ENCODE measurements at regions not wholly inside any gene's neighbourhood (a gene's known extent, or its start where the extent isn't known, plus 50 kb on each side); places are given as distances from the start of the nearest gene placed in this dataset.

DNA sequence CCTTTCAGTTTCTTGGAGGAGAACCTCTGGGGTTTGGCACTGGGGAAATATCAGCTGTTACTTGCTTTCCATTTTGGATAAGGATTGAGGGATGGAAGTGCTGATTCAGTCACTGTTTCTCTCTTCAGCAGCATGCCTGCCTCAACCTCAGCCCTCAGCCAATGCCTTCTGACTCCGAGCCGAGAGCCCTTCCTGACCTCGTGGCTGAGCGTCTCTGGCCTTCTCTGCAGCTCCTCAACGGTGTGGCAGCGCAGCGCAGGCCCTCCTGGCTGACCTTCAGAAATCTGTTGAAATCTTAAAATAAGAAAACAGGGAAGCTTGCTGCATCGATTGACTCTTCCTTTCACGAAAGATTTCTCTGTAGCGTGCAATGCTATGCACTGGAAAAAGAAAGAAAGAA, 434.3 kb upstream of the FAT1 start:
- CTCF ChIA-PET = no interaction called here
- BruUV-seq (replicated peaks) = no TSS peak
- dilution Hi-C loops (cut with HindIII; ENCODE audit: low sequenced_read_pairs, unreplicated experiment) = no loop called here

More for the DNA sequence above, 434.3 kb upstream of the FAT1 start:
- Histone ChIP-seq H2BK120ac (ENCODE audit: low read depth, low read length) (no peak overlapping the region), H4K8ac (ENCODE audit: low read depth in 2 of 2, low read length in 2 of 2) (no peak overlapping the region), H2BK15ac (ENCODE audit: low read depth, low read length) (no peak overlapping the region), H3K23ac (ENCODE audit: low read depth, low read length) (no peak overlapping the region), H4K20me1 (ENCODE audit: insufficient read depth, low read length) (no peaks in the 10 kb centered on the region), H3K4me1 (ENCODE audit: control insufficient read depth, insufficient read depth, low read length) (no peaks in the 10 kb centered on the region), H4K91ac (ENCODE audit: insufficient read depth, low read depth, low read length) (no peak overlapping the region), H3K18ac (ENCODE audit: low read depth, low read length) (no peak overlapping the region), H2AK5ac (ENCODE audit: low read depth, low read length) (no peak overlapping the region), H2AFZ (replicated peaks; ENCODE audit: low read length, poor library complexity) (no peak overlapping the region), H3K14ac (replicated peaks; ENCODE audit: low read depth, low read length) (no peak overlapping the region), H3K27me3 (ENCODE audit: control insufficient read depth, insufficient read depth, low read length) (no peaks in the 10 kb centered on the region), H3K4me2 (ENCODE audit: low read depth, low read length) (no peak overlapping the region), H3K56ac (ENCODE audit: extremely low read depth, insufficient read depth, low read length) (no peak overlapping the region), H3K79me1 (ENCODE audit: low read depth in 1 of 2, low read length in 2 of 2) (no peaks in the 10 kb centered on the region), H2AK9ac (replicated peaks; ENCODE audit: low read depth, low read length, poor library complexity) (no peak overlapping the region), H4K5ac (ENCODE audit: low read depth, low read length) (no peak overlapping the region), H3K36me3 (ENCODE audit: control insufficient read depth, insufficient read depth, low read length) (no peaks in the 10 kb centered on the region), H3K27ac (ENCODE audit: insufficient read depth, low read length) (no peak overlapping the region), H3K9me1 (ENCODE audit: insufficient read depth, low read length) (no peaks in the 10 kb centered on the region), H3K9me3 (ENCODE audit: control insufficient read depth, insufficient read depth, low read length) (0 out of 2 replicates have a peak, but pooled peaks cover 1% of the 10 kb centered on the region), H3K9ac (ENCODE audit: low read depth, low read length) (no peak overlapping the region), H2BK5ac (ENCODE audit: low read depth, low read length, poor library complexity, severe bottlenecking) (no peak overlapping the region), H2BK20ac (ENCODE audit: low read depth, low read length) (no peak overlapping the region), H3K4ac (ENCODE audit: low read depth, low read length) (no peak overlapping the region), H3K4me3 (ENCODE audit: insufficient read depth, low read depth, low read length) (no peak overlapping the region)
- TF ChIP-seq MAFK (IDR thresholded peaks at IDR 0.05; ENCODE audit: low read depth, low read length) = no peak
- no peak for TF ChIP-seq RFX5 (IDR thresholded peaks at IDR 0.05; ENCODE audit: low read depth, low read length)
- TF ChIP-seq FOS (IDR thresholded peaks at IDR 0.05; ENCODE audit: low read depth, low read length) = no peak
- no peak for TF ChIP-seq POLR2A (IDR thresholded peaks at IDR 0.05; ENCODE audit: low read depth, low read length)
- no peak for TF ChIP-seq RAD21 (IDR thresholded peaks at IDR 0.05; ENCODE audit: low read length)
- TF ChIP-seq, protein P1, sequence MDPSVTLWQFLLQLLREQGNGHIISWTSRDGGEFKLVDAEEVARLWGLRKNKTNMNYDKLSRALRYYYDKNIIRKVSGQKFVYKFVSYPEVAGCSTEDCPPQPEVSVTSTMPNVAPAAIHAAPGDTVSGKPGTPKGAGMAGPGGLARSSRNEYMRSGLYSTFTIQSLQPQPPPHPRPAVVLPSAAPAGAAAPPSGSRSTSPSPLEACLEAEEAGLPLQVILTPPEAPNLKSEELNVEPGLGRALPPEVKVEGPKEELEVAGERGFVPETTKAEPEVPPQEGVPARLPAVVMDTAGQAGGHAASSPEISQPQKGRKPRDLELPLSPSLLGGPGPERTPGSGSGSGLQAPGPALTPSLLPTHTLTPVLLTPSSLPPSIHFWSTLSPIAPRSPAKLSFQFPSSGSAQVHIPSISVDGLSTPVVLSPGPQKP (IDR thresholded peaks at IDR 0.05; ENCODE audit: borderline replicate concordance, low read depth, low read length) = no peak
- TF ChIP-seq MXI1 (IDR thresholded peaks at IDR 0.05; ENCODE audit: borderline replicate concordance, low read depth, low read length) = no peak
- TF ChIP-seq SMC3 (IDR thresholded peaks at IDR 0.05; ENCODE audit: low read depth, low read length) = no peak
- TF ChIP-seq BHLHE40 (IDR thresholded peaks at IDR 0.05; ENCODE audit: low read depth, low read length) = no peak
- POLR2A ChIA-PET (ENCODE audit: unreplicated experiment) = no interaction called here
- 80% methylated on average over 5 of the region's 10 CpGs; no CpG with 5 or more reads in 1 of the 2 experiments for WGBS, 2 experiments (ENCODE audit: extremely low coverage in 2 of 2, insufficient read length in 1 of 2)
- DNase-seq (no peak), ATAC-seq (ENCODE audit: low read depth) (no peak)
- in situ Hi-C loops (cut with MboI; ENCODE audit: low sequenced_read_pairs) (no loop called here), intact Hi-C loops (cut with micrococcal nuclease) (no loop called here)
